GM10248 (cell line): ENCODE measurements at regions not wholly inside any gene's neighbourhood (a gene's known extent, or its start where the extent isn't known, plus 50 kb on each side); places are given as distances from the start of the nearest gene placed in this dataset.

Experiments used
- CTCF ChIA-PET: fragments of 300-600 bp; sonication (Branson Sonifier 250); formaldehyde crosslinking; extraction: SDS; loops from one replicate; lab custom pipeline; 2021; ENCODE audit warnings: antibody characterized with exemption; lab: Yijun Ruan, JAX
- POLR2A ChIA-PET: fragments of 350-650 bp; sonication (Branson Sonifier 250); formaldehyde crosslinking; extraction: SDS; loops from one replicate; lab custom pipeline; 2020; ENCODE audit warnings: antibody characterized with exemption; lab: Yijun Ruan, JAX
- DNase-seq: peaks from one replicate; pipeline ENCODE4 v3.0.0; 2012; ENCODE audit errors: extremely low spot score
- TF ChIP-seq, protein P1 (sequence below): IDR thresholded peaks from 2 replicates; pipeline ENCODE4 v1.5.1; 2012; ENCODE audit warnings: mild to moderate bottlenecking, low read depth; ENCODE audit errors: extremely low read depth, missing control alignments, control extremely low read depth

DNA sequence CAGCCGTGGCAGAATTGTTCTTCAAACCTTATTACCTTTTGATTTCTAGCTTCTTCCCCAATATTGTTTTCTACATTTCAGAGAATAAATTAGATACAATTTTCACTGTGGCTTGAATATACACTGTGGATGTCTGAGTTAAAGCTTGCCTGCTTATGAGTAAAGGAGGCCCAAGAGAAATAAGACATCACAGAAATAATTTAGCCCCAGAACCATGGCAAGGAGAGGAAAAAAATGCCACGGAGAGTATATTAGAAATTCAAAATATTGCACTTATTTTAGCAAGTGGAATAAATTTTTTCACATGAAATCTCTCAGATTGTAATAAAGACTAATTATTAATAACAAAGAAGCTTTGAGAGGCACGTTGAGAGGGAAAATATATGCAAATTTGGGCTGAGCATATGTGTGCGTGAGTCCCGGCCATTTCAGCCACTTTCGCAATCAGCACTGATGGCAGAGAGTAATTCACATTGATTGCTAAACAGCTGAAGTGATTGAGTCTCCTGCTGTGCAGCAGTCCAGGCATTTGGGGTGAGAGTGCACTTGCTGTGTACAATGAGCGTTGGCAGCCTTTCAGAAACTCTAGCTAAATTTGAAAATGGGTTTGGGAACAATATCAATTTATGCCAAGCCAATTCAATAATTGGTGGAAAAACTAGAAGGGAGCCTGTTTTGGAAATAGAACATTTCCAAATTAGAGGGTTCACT is 596.0 kb downstream of the EPM2A start:
- DNase-seq, result no peak
- TF ChIP-seq, protein P1, sequence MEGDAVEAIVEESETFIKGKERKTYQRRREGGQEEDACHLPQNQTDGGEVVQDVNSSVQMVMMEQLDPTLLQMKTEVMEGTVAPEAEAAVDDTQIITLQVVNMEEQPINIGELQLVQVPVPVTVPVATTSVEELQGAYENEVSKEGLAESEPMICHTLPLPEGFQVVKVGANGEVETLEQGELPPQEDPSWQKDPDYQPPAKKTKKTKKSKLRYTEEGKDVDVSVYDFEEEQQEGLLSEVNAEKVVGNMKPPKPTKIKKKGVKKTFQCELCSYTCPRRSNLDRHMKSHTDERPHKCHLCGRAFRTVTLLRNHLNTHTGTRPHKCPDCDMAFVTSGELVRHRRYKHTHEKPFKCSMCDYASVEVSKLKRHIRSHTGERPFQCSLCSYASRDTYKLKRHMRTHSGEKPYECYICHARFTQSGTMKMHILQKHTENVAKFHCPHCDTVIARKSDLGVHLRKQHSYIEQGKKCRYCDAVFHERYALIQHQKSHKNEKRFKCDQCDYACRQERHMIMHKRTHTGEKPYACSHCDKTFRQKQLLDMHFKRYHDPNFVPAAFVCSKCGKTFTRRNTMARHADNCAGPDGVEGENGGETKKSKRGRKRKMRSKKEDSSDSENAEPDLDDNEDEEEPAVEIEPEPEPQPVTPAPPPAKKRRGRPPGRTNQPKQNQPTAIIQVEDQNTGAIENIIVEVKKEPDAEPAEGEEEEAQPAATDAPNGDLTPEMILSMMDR, result no peak
- CTCF ChIA-PET, result no interaction called here
- POLR2A ChIA-PET, result no interaction called here

- ChIA-PET POLR2A (no interaction called here), CTCF (no interaction called here)
- no peak for DNase-seq
- TF ChIP-seq, protein P1, result no peak
These were observed 595.4 kb downstream of the EPM2A start for GRCh38 chr6:145139895-145140294.

- POLR2A ChIA-PET, result no interaction called here
- TF ChIP-seq, protein P1, result no peak
- CTCF ChIA-PET, result no interaction called here
- no peak for DNase-seq
These were observed 593.7 kb downstream of the EPM2A start for GRCh38 chr6:145141572-145141971.

DNA sequence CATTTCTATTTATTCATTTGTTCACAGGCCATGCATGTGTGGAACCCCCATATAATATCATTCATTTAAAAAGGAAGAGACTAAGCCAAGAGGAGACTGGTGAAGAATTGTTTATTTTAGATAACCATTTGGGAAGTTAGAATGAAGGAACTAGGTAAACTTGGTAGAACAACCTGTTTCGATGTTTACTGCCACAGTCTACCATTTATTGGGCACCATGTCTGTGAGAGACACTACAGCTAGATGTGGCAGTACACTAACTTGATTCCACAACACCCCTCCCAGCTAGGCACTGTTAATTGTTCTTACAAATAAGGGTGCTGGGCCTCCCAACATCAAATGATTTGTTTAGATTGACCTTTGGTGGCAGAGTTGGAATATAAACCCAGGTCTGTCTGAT is 592.4 kb downstream of the EPM2A start:
- POLR2A ChIA-PET, result no interaction called here
- TF ChIP-seq, protein P1, result no peak
- CTCF ChIA-PET, result no interaction called here

DNA sequence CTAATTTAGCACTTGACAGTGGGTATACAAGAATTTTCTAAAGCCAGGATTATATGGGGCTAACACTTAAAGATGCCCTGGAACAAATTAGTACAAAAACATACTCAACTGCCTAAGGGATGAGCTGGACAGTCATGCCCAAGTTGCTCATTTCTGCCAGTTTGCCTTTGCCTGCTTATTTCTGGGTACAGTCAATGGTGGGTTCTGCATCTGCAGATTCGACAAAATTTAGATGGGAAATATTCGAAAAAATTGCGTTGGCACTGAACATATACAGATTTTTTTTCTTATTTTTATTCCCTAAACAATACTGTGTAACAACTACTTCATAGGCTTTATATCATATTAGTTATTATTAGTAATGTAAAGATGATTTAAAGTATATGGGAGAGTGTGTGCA is 591.9 kb downstream of the EPM2A start:
- POLR2A ChIA-PET, result no interaction called here
- CTCF ChIA-PET, result no interaction called here
- no peak for DNase-seq

More for the DNA sequence above, 592.4 kb downstream of the EPM2A start:
- DNase-seq, result no peak

GRCh38 chr6:145147559-145147958 is 587.8 kb downstream of the EPM2A start:
- no peak for DNase-seq
- POLR2A ChIA-PET, result no interaction called here
- CTCF ChIA-PET, result no interaction called here
- TF ChIP-seq, protein P1, result no peak

More for the DNA sequence above, 591.9 kb downstream of the EPM2A start:
- TF ChIP-seq, protein P1, result no peak
